ENCODE measurements at regions not wholly inside any gene's neighbourhood (a gene's known extent, or its start where the extent isn't known, plus 50 kb on each side); places are given as distances from the start of the nearest gene placed in this dataset.

DNA sequence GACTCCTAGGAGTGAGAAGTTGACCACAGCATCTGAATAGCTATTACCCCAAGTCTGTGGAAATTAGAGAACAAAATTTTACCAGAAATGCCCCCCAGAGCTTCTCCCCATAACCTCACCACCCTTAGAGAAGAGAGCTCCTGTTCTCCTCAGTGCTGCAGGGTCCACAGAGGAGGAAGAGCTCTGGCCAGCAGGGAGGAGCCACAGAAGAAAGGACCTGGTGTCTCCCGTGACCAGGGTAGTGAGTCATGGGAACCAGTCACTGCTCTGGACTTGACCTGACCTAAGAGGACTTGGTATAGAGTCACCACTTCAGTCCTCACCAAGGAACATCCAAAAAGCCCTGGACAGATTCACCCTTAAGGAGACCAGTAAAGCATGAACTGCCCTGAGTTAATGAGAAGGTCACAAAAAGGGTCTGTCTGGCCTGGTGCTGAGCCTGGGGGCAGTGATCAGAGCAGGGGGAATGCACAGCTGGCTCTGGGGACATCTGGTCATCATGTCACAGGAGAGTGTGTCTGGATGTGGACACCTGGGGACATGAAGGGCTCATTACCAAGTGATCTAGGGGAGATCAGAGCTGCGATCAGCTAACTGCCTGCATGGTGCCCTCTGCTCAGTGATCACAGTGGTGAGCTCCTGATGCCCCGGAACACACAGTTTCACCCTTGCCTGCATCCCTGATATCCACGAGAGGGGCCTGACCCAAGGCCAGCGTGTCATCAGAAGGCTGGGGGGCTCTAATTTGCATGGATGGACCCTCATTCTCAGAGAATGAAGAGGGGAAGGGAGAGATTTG, 103.3 kb upstream of the TOP3B start:
- H3K4me1 Mint-ChIP-seq: no peaks in the 10 kb centered on the region
- no peak overlapping the region for H3K4me3 Mint-ChIP-seq
- DNase-seq: no peak
- peaks cover 32% of the 10 kb centered on the region for H3K27me3 Mint-ChIP-seq
- no peaks in the 10 kb centered on the region for H3K36me3 Mint-ChIP-seq (ENCODE audit: low read depth)
- intact Hi-C loops (cut with micrococcal nuclease): no loop called here
- H3K27ac Mint-ChIP-seq: no peak overlapping the region
- H3K9me3 Mint-ChIP-seq: no peaks in the 10 kb centered on the region

DNA sequence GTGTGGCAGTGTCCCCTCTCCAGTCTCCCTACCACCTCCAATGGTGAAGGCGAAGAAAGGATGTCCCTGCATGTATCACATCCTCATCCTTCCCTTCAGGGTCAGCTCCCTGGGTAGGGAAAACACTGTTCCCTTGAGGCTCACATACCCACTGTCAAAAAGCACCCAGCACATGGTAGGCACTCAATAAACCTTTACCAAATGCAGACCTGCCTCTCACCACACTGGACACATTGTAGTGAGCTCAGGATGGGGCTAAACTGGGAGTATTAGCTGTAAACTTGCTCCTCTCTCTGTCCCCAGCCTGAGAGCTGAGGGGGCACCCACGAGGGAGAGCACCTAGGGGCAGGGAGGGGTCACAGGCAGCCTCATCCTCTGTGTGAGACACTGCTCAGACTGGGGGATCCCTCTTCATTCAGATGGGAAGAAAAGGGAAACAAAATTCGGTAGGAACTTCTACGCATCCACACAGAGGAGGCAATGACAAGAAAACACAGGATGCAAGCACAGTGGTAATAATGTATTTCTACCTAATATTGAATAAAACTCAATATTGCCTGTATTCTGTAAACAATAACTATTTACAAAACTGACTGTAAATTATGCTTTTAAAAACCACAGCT, 101.6 kb upstream of the TOP3B start:
- DNase-seq: no peak
- no peaks in the 10 kb centered on the region for H3K9me3 Mint-ChIP-seq
- no peak overlapping the region for H3K27ac Mint-ChIP-seq
- H3K4me1 Mint-ChIP-seq: no peaks in the 10 kb centered on the region
- H3K4me3 Mint-ChIP-seq: no peak overlapping the region
- peaks cover 36% of the 10 kb centered on the region for H3K27me3 Mint-ChIP-seq
- intact Hi-C loops (cut with micrococcal nuclease): no loop called here
- H3K36me3 Mint-ChIP-seq (ENCODE audit: low read depth): no peaks in the 10 kb centered on the region

- no peak for DNase-seq
- intact Hi-C loops (cut with micrococcal nuclease): no loop called here
These were observed 100.4 kb upstream of the TOP3B start for GRCh38 chr22:22082960-22083359.

DNA sequence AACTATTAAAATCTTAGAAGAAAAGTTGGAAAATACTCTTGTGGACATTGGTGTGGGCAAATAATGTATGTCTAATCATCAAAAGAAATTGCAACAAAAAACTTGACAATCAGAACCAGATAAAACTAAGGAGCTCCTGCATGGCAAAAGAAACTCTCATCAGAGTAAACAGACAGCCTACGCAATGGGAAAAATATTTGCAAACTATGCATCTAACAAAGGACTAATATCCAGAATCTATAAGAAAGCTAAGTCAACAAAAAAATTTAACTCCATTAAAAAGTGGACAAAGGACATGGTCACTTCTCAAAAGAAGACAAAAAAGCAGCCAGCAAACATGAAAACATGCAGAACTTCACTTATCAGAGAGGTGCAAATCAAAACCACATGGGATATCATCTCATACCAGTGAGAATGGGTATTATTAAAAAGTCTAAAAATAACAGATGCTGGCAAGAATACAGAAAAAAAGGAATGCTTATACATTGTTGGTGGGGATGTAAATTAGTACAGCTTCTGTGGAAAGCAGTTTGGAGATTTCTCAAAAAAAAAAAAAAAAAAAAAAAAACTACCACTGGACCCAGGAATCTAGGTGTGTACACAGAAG, 99.7 kb upstream of the TOP3B start:
- no peak overlapping the region for H3K27ac Mint-ChIP-seq
- intact Hi-C loops (cut with micrococcal nuclease): no loop called here
- no peaks in the 10 kb centered on the region for H3K9me3 Mint-ChIP-seq
- no peak for DNase-seq
- no peak overlapping the region for H3K4me3 Mint-ChIP-seq
- no peaks in the 10 kb centered on the region for H3K4me1 Mint-ChIP-seq
- H3K36me3 Mint-ChIP-seq (ENCODE audit: low read depth): no peaks in the 10 kb centered on the region
- peaks cover 46% of the 10 kb centered on the region for H3K27me3 Mint-ChIP-seq

More at GRCh38 chr22:22082960-22083359, 100.4 kb upstream of the TOP3B start:
- Mint-ChIP-seq H3K27me3 (peaks cover 41% of the 10 kb centered on the region), H3K36me3 (ENCODE audit: low read depth) (no peaks in the 10 kb centered on the region), H3K4me1 (no peaks in the 10 kb centered on the region), H3K9me3 (no peaks in the 10 kb centered on the region), H3K4me3 (no peak overlapping the region), H3K27ac (no peak overlapping the region)

DNA sequence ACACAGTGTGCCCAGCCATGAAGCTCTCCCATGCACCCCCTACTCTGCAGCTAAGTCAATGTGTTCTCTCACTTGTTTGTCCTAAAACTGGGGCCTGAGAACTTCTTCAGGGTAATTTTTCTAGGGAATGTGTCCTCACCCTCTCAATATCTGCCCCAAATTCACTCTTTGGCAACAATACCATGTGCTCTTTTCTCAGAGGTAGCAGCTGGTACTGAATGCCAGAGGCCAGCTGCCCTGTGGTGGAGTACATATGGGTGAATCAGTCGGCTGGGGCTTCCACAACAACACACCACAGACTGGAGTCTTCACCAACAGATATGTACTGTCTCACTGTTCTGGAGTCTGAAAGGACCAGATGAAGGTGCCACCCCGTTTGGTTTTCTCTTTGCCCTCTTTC, 97.7 kb upstream of the TOP3B start:
- Mint-ChIP-seq H3K27ac (no peak overlapping the region), H3K9me3 (no peaks in the 10 kb centered on the region), H3K36me3 (ENCODE audit: low read depth) (no peaks in the 10 kb centered on the region), H3K4me3 (no peak overlapping the region), H3K4me1 (no peaks in the 10 kb centered on the region), H3K27me3 (peaks cover 60% of the 10 kb centered on the region)
- intact Hi-C loops (cut with micrococcal nuclease): no loop called here
- DNase-seq: no peak

DNA sequence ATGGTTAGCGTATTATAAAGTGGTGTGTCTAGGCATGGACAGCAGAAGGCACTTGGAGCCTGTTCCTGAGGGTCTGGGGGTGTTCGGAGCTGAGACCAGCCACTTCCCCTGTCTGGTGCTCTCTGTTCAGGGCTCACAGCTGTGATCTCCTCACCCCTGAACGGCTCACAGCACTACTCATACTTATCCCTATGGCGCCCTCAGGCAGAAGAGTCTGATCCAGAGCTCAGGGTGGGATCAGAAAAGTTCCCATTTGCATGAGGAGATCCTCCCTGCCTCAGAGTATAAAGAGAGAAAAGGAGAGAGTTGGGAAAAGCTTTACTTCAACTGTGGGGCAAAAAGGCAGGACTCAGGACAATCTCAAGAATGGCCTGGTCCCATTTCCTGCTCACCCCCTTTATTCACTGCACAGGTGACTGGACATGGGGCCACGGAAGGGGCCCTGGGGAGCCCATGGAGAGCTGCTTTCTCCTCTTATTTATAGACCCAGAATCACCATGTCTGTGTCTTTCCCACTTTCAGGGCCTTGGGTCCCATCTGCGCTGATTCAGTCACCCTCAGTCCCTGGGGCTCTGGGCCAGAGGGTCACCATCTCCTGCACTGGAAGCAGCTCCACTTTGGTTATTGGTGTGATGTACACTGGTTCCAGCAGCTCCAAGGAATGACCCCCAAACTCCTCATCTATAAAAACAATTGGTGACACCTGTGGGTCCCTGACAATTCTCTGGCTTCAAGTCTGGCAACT, 97.0 kb upstream of the TOP3B start:
- H3K9me3 Mint-ChIP-seq: no peaks in the 10 kb centered on the region
- H3K27ac Mint-ChIP-seq: no peak overlapping the region
- H3K27me3 Mint-ChIP-seq: peaks cover 59% of the 10 kb centered on the region
- no peak for DNase-seq
- no peaks in the 10 kb centered on the region for H3K4me1 Mint-ChIP-seq
- intact Hi-C loops (cut with micrococcal nuclease): no loop called here
- no peak overlapping the region for H3K4me3 Mint-ChIP-seq
- H3K36me3 Mint-ChIP-seq (ENCODE audit: low read depth): no peaks in the 10 kb centered on the region

DNA sequence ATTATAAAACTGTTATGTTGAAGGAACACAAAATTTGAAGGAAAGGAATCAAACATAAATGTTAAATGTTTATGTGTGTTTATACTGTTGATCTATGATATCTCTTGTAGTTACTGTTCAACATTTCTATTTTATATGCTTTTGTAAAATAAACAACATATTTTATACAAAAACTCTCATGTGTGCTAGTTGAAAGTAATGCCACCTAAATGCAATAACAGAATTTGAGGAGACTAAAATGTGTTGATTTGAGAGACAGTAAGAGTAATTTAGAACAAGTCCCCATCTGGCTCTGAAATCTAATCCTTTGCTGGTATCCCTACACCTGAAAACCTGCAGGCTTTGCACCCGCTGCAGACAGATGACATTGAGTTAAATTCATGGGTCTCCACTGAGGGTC, 95.7 kb upstream of the TOP3B start:
- intact Hi-C loops (cut with micrococcal nuclease): no loop called here
- Mint-ChIP-seq H3K4me3 (no peak overlapping the region), H3K36me3 (ENCODE audit: low read depth) (no peaks in the 10 kb centered on the region), H3K4me1 (no peaks in the 10 kb centered on the region), H3K9me3 (no peaks in the 10 kb centered on the region), H3K27ac (no peak overlapping the region), H3K27me3 (peaks cover 60% of the 10 kb centered on the region)
- no peak for DNase-seq

GRCh38 chr22:22076932-22077703, 94.5 kb upstream of the TOP3B start:
- no peaks in the 10 kb centered on the region for H3K9me3 Mint-ChIP-seq

GRCh38 chr22:22076361-22076760, 93.8 kb upstream of the TOP3B start:
- no peak overlapping the region for H3K27ac Mint-ChIP-seq
- H3K36me3 Mint-ChIP-seq (ENCODE audit: low read depth): no peaks in the 10 kb centered on the region
- H3K4me3 Mint-ChIP-seq: no peak overlapping the region
- no peak for DNase-seq
- peaks cover 41% of the 10 kb centered on the region for H3K27me3 Mint-ChIP-seq
- intact Hi-C loops (cut with micrococcal nuclease): no loop called here
- H3K9me3 Mint-ChIP-seq: no peaks in the 10 kb centered on the region
- H3K4me1 Mint-ChIP-seq: no peaks in the 10 kb centered on the region

More at GRCh38 chr22:22076932-22077703, 94.5 kb upstream of the TOP3B start:
- Mint-ChIP-seq H3K4me1 (no peaks in the 10 kb centered on the region), H3K4me3 (no peak overlapping the region), H3K36me3 (ENCODE audit: low read depth) (no peaks in the 10 kb centered on the region), H3K27ac (no peak overlapping the region), H3K27me3 (peaks cover 49% of the 10 kb centered on the region)
- DNase-seq: no peak
- intact Hi-C loops (cut with micrococcal nuclease): no loop called here

- Mint-ChIP-seq H3K9me3 (no peaks in the 10 kb centered on the region), H3K36me3 (ENCODE audit: low read depth) (no peaks in the 10 kb centered on the region), H3K27me3 (peaks cover 35% of the 10 kb centered on the region), H3K4me1 (no peaks in the 10 kb centered on the region), H3K27ac (no peak overlapping the region), H3K4me3 (no peak overlapping the region)
- intact Hi-C loops (cut with micrococcal nuclease): no loop called here
- no peak for DNase-seq
These were observed 93.0 kb upstream of the TOP3B start for GRCh38 chr22:22075382-22076163.

- Mint-ChIP-seq H3K4me3 (no peak overlapping the region), H3K9me3 (no peaks in the 10 kb centered on the region), H3K4me1 (no peaks in the 10 kb centered on the region), H3K27me3 (peaks cover 34% of the 10 kb centered on the region), H3K36me3 (ENCODE audit: low read depth) (no peaks in the 10 kb centered on the region), H3K27ac (no peak overlapping the region)
- DNase-seq: no peak
- intact Hi-C loops (cut with micrococcal nuclease): no loop called here
These were observed 92.2 kb upstream of the TOP3B start for GRCh38 chr22:22074634-22075381.

- H3K9me3 Mint-ChIP-seq: no peaks in the 10 kb centered on the region
- DNase-seq: no peak
- intact Hi-C loops (cut with micrococcal nuclease): no loop called here
- no peaks in the 10 kb centered on the region for H3K36me3 Mint-ChIP-seq (ENCODE audit: low read depth)
- peaks cover 34% of the 10 kb centered on the region for H3K27me3 Mint-ChIP-seq
- H3K27ac Mint-ChIP-seq: no peak overlapping the region
- no peaks in the 10 kb centered on the region for H3K4me1 Mint-ChIP-seq
- H3K4me3 Mint-ChIP-seq: no peak overlapping the region
These were observed 91.4 kb upstream of the TOP3B start for GRCh38 chr22:22073769-22074561.
